Hepatocyte (in vitro differentiated cells): ENCODE measurements at regions not wholly inside any gene's neighbourhood (a gene's known extent, or its start where the extent isn't known, plus 50 kb on each side); places are given as distances from the start of the nearest gene placed in this dataset.

Source experiments
- CTCF ChIP-seq: fragments of 200-600 bp; sonication (generic); IDR thresholded peaks from 2 replicates; pipeline ENCODE4 v1.5.1; 2016; ENCODE audit warnings: antibody characterized with exemption, mild to moderate bottlenecking; ENCODE audit not compliant: poor library complexity
- EZH2 ChIP-seq: fragments of 200-600 bp; sonication (generic); IDR thresholded peaks from 2 replicates; pipeline ENCODE4 v1.6.1; 2016; ENCODE audit warnings: antibody characterized with exemption, mild to moderate bottlenecking, borderline replicate concordance
- EZH2phosphoT487 ChIP-seq: fragments of 200-600 bp; sonication (generic); IDR thresholded peaks from one replicate; pipeline ENCODE4 v1.6.1; 2018; ENCODE audit warnings: antibody characterized with exemption, mild to moderate bottlenecking, low read depth, moderate library complexity; ENCODE audit not compliant: unreplicated experiment, severe bottlenecking

GRCh38 chr3:34758630-34759261 is 880.6 kb upstream of the ARPP21 start:
- TF ChIP-seq CTCF (no peak), EZH2 (no peak), EZH2phosphoT487 (no peak)
